HG03108 (cell line): ENCODE measurements at regions not wholly inside any gene's neighbourhood (a gene's known extent, or its start where the extent isn't known, plus 50 kb on each side); places are given as distances from the start of the nearest gene placed in this dataset.

Experiments
- ATAC-seq: cut with Tn5 transposase; IDR thresholded peaks from one replicate; pipeline ENCODE4 v1.9.1; 2021; ENCODE audit warnings: moderate library complexity; ENCODE audit not compliant: unreplicated experiment

- no peak for ATAC-seq
Observed at GRCh38 chr11:95520369-95521132, 269.0 kb downstream of the FAM76B start.

GRCh38 chr11:95519912-95520311 is 269.7 kb downstream of the FAM76B start:
- no peak for ATAC-seq

- ATAC-seq: no peak
Observed at GRCh38 chr11:95517453-95517852, 272.1 kb downstream of the FAM76B start.

GRCh38 chr11:95516786-95517185 is 272.8 kb downstream of the FAM76B start:
- no peak for ATAC-seq

GRCh38 chr11:95516175-95516574 is 273.4 kb downstream of the FAM76B start:
- ATAC-seq: no peak

- ATAC-seq: no peak
Observed at GRCh38 chr11:95515371-95515770, 274.2 kb downstream of the FAM76B start.

- ATAC-seq: no peak
Observed at GRCh38 chr11:95514416-95515110, 275.0 kb downstream of the FAM76B start.

GRCh38 chr11:95512682-95513081 is 276.9 kb downstream of the FAM76B start:
- no peak for ATAC-seq

- ATAC-seq: no peak
Observed at GRCh38 chr11:95512177-95512576, 277.4 kb downstream of the FAM76B start.

- no peak for ATAC-seq
Observed at GRCh38 chr11:95508219-95508890, 277.4 kb upstream of the SESN3 start.

- ATAC-seq: no peak
Observed at GRCh38 chr11:95507794-95508193, 276.8 kb upstream of the SESN3 start.

- ATAC-seq: no peak
Observed at GRCh38 chr11:95506777-95507176, 275.8 kb upstream of the SESN3 start.

GRCh38 chr11:95505927-95506426 is 275.0 kb upstream of the SESN3 start:
- no peak for ATAC-seq

GRCh38 chr11:95503047-95503446 is 272.0 kb upstream of the SESN3 start:
- no peak for ATAC-seq

- ATAC-seq: no peak
Observed at GRCh38 chr11:95502522-95502921, 271.5 kb upstream of the SESN3 start.

- ATAC-seq: no peak
Observed at GRCh38 chr11:95501761-95502266, 270.8 kb upstream of the SESN3 start.

GRCh38 chr11:95500466-95500865 is 269.5 kb upstream of the SESN3 start:
- ATAC-seq: no peak

GRCh38 chr11:95499516-95500135 is 268.6 kb upstream of the SESN3 start:
- no peak for ATAC-seq

GRCh38 chr11:95498722-95499425 is 267.9 kb upstream of the SESN3 start:
- no peak for ATAC-seq

GRCh38 chr11:95496901-95497300 is 265.9 kb upstream of the SESN3 start:
- ATAC-seq: no peak
